GM12864 (cell line): ENCODE measurements at regions not wholly inside any gene's neighbourhood (a gene's known extent, or its start where the extent isn't known, plus 50 kb on each side); places are given as distances from the start of the nearest gene placed in this dataset.

Experiments
- DNase-seq: peaks from one replicate; pipeline ENCODE4 v3.0.0-alpha.2; 2011; ENCODE audit warnings: low read depth
- H3K4me3 ChIP-seq: 2 replicates; pipeline ENCODE4 v1.5.1; 2011; ENCODE audit warnings: mild to moderate bottlenecking, low read depth, low read length, control low read depth
- TF ChIP-seq, protein P1 (sequence below): IDR thresholded peaks from 2 replicates; pipeline ENCODE4 v1.5.1; 2011; ENCODE audit warnings: low read depth, mild to moderate bottlenecking, moderate library complexity, low read length, control low read depth, inconsistent platforms; ENCODE audit errors: missing control alignments

GRCh38 chr18:55863876-55864275, 275.9 kb upstream of the TCF4 start:
- TF ChIP-seq, protein P1, sequence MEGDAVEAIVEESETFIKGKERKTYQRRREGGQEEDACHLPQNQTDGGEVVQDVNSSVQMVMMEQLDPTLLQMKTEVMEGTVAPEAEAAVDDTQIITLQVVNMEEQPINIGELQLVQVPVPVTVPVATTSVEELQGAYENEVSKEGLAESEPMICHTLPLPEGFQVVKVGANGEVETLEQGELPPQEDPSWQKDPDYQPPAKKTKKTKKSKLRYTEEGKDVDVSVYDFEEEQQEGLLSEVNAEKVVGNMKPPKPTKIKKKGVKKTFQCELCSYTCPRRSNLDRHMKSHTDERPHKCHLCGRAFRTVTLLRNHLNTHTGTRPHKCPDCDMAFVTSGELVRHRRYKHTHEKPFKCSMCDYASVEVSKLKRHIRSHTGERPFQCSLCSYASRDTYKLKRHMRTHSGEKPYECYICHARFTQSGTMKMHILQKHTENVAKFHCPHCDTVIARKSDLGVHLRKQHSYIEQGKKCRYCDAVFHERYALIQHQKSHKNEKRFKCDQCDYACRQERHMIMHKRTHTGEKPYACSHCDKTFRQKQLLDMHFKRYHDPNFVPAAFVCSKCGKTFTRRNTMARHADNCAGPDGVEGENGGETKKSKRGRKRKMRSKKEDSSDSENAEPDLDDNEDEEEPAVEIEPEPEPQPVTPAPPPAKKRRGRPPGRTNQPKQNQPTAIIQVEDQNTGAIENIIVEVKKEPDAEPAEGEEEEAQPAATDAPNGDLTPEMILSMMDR = no peak
- DNase-seq = no peak
- no peak overlapping the region for H3K4me3 ChIP-seq

- TF ChIP-seq, protein P1 = no peak
- no peak for DNase-seq
- no peak overlapping the region for H3K4me3 ChIP-seq
These were observed 275.4 kb upstream of the TCF4 start for GRCh38 chr18:55863391-55863706.

DNA sequence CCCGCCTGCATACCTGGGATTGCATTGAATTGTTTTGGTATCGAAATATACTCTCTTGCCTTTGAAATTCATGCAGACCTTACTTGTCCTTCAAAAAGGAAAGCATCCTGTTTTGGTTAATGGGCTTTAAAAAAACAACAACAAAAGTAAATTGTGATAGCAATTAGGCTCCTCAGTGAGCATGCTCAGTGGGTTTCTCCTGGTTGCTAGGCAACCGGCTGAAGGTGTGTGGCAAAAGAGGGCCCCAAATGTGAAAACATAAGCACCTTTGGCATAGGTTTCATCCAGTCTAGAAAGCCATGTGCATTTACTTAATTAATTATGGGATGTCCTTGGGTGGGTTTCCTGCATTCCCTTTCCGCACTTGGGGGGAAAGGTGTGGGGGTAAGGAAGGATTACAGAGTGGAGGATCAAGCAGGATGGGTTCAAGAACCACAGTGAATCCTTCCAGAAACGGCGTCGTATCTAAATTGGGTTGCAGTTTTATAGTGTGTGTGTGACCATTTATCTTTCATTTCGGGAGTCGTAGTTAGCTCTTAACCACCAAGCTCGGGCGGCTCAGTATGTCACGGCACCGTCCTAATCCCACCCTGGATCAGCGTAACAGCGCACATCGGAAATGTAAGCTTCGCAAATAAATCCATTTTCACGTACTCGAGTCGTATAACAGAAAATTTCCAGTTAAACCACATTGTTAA, 274.9 kb upstream of the TCF4 start:
- H3K4me3 ChIP-seq = no peak overlapping the region
- TF ChIP-seq, protein P1 = no peak
- no peak for DNase-seq

- H3K4me3 ChIP-seq = no peak overlapping the region
- TF ChIP-seq, protein P1 = no peak
- DNase-seq = no peak
These were observed 273.3 kb upstream of the TCF4 start for GRCh38 chr18:55861266-55861665.

- no peak for DNase-seq
- H3K4me3 ChIP-seq = no peak overlapping the region
- TF ChIP-seq, protein P1 = no peak
These were observed 270.9 kb upstream of the TCF4 start for GRCh38 chr18:55858661-55859515.

DNA sequence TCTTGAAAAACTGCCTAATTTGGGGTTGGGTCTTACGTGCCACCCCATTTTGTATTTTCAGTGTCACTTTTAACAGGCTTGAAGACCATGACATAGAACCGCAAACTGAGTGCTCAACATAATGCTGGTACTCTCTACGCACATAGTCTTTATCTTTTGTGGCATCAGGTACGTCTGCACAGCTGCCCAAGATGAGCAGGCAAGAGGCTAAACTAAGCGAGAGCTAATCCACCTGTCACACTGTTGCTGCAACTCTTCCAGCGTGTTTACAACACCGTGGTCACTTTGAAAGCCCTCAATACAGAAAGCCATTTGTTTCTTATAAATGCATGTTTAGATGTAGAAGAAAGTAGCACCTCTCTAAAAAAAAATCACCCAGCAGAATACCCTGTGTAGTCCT, 270.0 kb upstream of the TCF4 start:
- H3K4me3 ChIP-seq = no peak overlapping the region
- DNase-seq = no peak
- TF ChIP-seq, protein P1 = no peak
